Neural progenitor cell (in vitro differentiated cells): ENCODE measurements at regions not wholly inside any gene's neighbourhood (a gene's known extent, or its start where the extent isn't known, plus 50 kb on each side); places are given as distances from the start of the nearest gene placed in this dataset.

Experiments used
- EZH2 ChIP-seq: fragments of 200-600 bp; sonication (generic); IDR thresholded peaks from 2 replicates; pipeline ENCODE4 v1.6.1; 2017; ENCODE audit warnings: antibody characterized with exemption, mild to moderate bottlenecking, moderate library complexity
- EZH2phosphoT487 ChIP-seq: fragments of 200-600 bp; sonication (generic); IDR thresholded peaks from 2 replicates; pipeline ENCODE4 v1.6.1; 2017; ENCODE audit warnings: antibody characterized with exemption
- TF ChIP-seq, protein P1 (sequence below): fragments of 200-600 bp; sonication (generic); IDR thresholded peaks from 2 replicates; pipeline ENCODE4 v1.5.1; 2017; ENCODE audit warnings: antibody characterized with exemption, mild to moderate bottlenecking

DNA sequence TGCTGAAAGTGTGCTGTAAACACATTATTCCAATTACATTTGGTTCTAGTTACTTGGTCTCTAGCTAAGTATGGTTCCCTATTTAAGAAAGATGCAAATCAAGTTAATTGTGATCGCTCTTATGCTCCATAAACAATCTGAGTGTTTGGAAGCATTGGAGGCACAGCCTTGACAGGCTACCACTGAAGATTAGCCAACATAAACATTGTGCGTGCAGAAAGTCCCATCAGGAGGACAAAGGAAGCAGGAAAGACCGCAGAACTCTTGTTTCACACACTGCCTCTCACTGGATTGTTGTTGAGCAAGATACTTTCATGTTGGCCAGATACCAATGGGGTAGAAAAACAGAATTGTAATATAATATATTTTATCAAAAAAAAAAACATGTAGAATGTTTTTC lies 814.4 kb downstream of the EFNB2 start:
- TF ChIP-seq, protein P1, sequence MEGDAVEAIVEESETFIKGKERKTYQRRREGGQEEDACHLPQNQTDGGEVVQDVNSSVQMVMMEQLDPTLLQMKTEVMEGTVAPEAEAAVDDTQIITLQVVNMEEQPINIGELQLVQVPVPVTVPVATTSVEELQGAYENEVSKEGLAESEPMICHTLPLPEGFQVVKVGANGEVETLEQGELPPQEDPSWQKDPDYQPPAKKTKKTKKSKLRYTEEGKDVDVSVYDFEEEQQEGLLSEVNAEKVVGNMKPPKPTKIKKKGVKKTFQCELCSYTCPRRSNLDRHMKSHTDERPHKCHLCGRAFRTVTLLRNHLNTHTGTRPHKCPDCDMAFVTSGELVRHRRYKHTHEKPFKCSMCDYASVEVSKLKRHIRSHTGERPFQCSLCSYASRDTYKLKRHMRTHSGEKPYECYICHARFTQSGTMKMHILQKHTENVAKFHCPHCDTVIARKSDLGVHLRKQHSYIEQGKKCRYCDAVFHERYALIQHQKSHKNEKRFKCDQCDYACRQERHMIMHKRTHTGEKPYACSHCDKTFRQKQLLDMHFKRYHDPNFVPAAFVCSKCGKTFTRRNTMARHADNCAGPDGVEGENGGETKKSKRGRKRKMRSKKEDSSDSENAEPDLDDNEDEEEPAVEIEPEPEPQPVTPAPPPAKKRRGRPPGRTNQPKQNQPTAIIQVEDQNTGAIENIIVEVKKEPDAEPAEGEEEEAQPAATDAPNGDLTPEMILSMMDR = no peak
- TF ChIP-seq EZH2phosphoT487 (no peak), EZH2 (no peak)
